ENCODE measurements at regions not wholly inside any gene's neighbourhood (a gene's known extent, or its start where the extent isn't known, plus 50 kb on each side); places are given as distances from the start of the nearest gene placed in this dataset.
"Not testable (repeated sequence)": the region's sequence is repeated elsewhere in the genome, so short reads cannot be mapped to it uniquely, and the experiment has no call there.

- peak; percentile 63 to 86 (median 86) for DNase-seq
- H3K27me3 ChIP-seq (replicated peaks in 2 of 5; ENCODE audit: control insufficient read depth in 4 of 5, insufficient read depth in 5 of 5, low read length in 4 of 5); H3K4me3 ChIP-seq (ENCODE audit: control insufficient read depth in 1 of 7, extremely low read depth in 1 of 7, insufficient read depth in 4 of 7, low read depth in 2 of 7, low read length in 6 of 7); H3K27ac ChIP-seq (ENCODE audit: insufficient read depth in 1 of 2, low read depth in 1 of 2, low read length in 2 of 2, poor library complexity in 1 of 2, severe bottlenecking in 2 of 2); H3K4me1 ChIP-seq (ENCODE audit: control extremely low read depth in 1 of 4, control insufficient read depth in 4 of 4, insufficient read depth in 4 of 4, low read length in 3 of 4); H3K36me3 ChIP-seq (ENCODE audit: control insufficient read depth in 4 of 4, insufficient read depth in 4 of 4, low read length in 3 of 4); H3K9me3 ChIP-seq (ENCODE audit: control extremely low read depth in 1 of 5, control insufficient read depth in 4 of 5, insufficient read depth in 2 of 5, low read depth in 1 of 5, low read length in 4 of 5); POLR2A ChIA-PET: not testable (repeated sequence)
- WGBS (ENCODE audit: insufficient coverage): no CpG with 5 or more reads among the region's 4 CpGs
- CTCF ChIA-PET: interaction anchor here (0.6 kb wide), 1 partner anchor 47 kb away, joined by 3 read pairs; no protein-coding TSS in a partner anchor
These were observed 109.2 kb upstream of the FBXO28 start for GRCh38 chr1:224004552-224005315.

- H3K27me3 ChIP-seq (replicated peaks in 2 of 5; ENCODE audit: control insufficient read depth in 4 of 5, insufficient read depth in 5 of 5, low read length in 4 of 5); H3K4me3 ChIP-seq (ENCODE audit: control insufficient read depth in 1 of 7, extremely low read depth in 1 of 7, insufficient read depth in 4 of 7, low read depth in 2 of 7, low read length in 6 of 7); H3K9me3 ChIP-seq (ENCODE audit: control extremely low read depth in 1 of 5, control insufficient read depth in 4 of 5, insufficient read depth in 2 of 5, low read depth in 1 of 5, low read length in 4 of 5); H3K4me1 ChIP-seq (ENCODE audit: control extremely low read depth in 1 of 4, control insufficient read depth in 4 of 4, insufficient read depth in 4 of 4, low read length in 3 of 4); H3K36me3 ChIP-seq (ENCODE audit: control insufficient read depth in 4 of 4, insufficient read depth in 4 of 4, low read length in 3 of 4); DNase-seq; POLR2A ChIA-PET; H3K27ac ChIP-seq (ENCODE audit: insufficient read depth in 1 of 2, low read depth in 1 of 2, low read length in 2 of 2, poor library complexity in 1 of 2, severe bottlenecking in 2 of 2): not testable (repeated sequence)
- no CpG with 5 or more reads among the region's 1 CpG for WGBS (ENCODE audit: insufficient coverage)
- CTCF ChIA-PET: interaction anchor here (0.6 kb wide), 1 partner anchor 47 kb away, joined by 3 read pairs; no protein-coding TSS in a partner anchor
These were observed 110.0 kb upstream of the FBXO28 start for GRCh38 chr1:224003896-224004295.

GRCh38 chr1:224001757-224002156 is 112.2 kb upstream of the FBXO28 start:
- CTCF ChIA-PET; H3K27ac ChIP-seq (ENCODE audit: insufficient read depth in 1 of 2, low read depth in 1 of 2, low read length in 2 of 2, poor library complexity in 1 of 2, severe bottlenecking in 2 of 2); DNase-seq; H3K36me3 ChIP-seq (ENCODE audit: control insufficient read depth in 4 of 4, insufficient read depth in 4 of 4, low read length in 3 of 4); H3K9me3 ChIP-seq (ENCODE audit: control extremely low read depth in 1 of 5, control insufficient read depth in 4 of 5, insufficient read depth in 2 of 5, low read depth in 1 of 5, low read length in 4 of 5); H3K27me3 ChIP-seq (replicated peaks in 2 of 5; ENCODE audit: control insufficient read depth in 4 of 5, insufficient read depth in 5 of 5, low read length in 4 of 5); H3K4me3 ChIP-seq (ENCODE audit: control insufficient read depth in 1 of 7, extremely low read depth in 1 of 7, insufficient read depth in 4 of 7, low read depth in 2 of 7, low read length in 6 of 7); H3K4me1 ChIP-seq (ENCODE audit: control extremely low read depth in 1 of 4, control insufficient read depth in 4 of 4, insufficient read depth in 4 of 4, low read length in 3 of 4); POLR2A ChIA-PET: not testable (repeated sequence)
- WGBS (ENCODE audit: insufficient coverage): no CpG with 5 or more reads among the region's 2 CpGs

GRCh38 chr1:223999761-224000160 is 114.2 kb upstream of the FBXO28 start:
- H3K9me3 ChIP-seq (ENCODE audit: control extremely low read depth in 1 of 5, control insufficient read depth in 4 of 5, insufficient read depth in 2 of 5, low read depth in 1 of 5, low read length in 4 of 5); DNase-seq; H3K4me1 ChIP-seq (ENCODE audit: control extremely low read depth in 1 of 4, control insufficient read depth in 4 of 4, insufficient read depth in 4 of 4, low read length in 3 of 4); H3K4me3 ChIP-seq (ENCODE audit: control insufficient read depth in 1 of 7, extremely low read depth in 1 of 7, insufficient read depth in 4 of 7, low read depth in 2 of 7, low read length in 6 of 7); H3K36me3 ChIP-seq (ENCODE audit: control insufficient read depth in 4 of 4, insufficient read depth in 4 of 4, low read length in 3 of 4); POLR2A ChIA-PET; CTCF ChIA-PET; H3K27ac ChIP-seq (ENCODE audit: insufficient read depth in 1 of 2, low read depth in 1 of 2, low read length in 2 of 2, poor library complexity in 1 of 2, severe bottlenecking in 2 of 2); H3K27me3 ChIP-seq (replicated peaks in 2 of 5; ENCODE audit: control insufficient read depth in 4 of 5, insufficient read depth in 5 of 5, low read length in 4 of 5): not testable (repeated sequence)
- 100% methylated on average over 2 of the region's 4 CpGs for WGBS (ENCODE audit: insufficient coverage)

- H3K27me3 ChIP-seq (replicated peaks in 2 of 5; ENCODE audit: control insufficient read depth in 4 of 5, insufficient read depth in 5 of 5, low read length in 4 of 5); H3K4me3 ChIP-seq (ENCODE audit: control insufficient read depth in 1 of 7, extremely low read depth in 1 of 7, insufficient read depth in 4 of 7, low read depth in 2 of 7, low read length in 6 of 7); H3K27ac ChIP-seq (ENCODE audit: insufficient read depth in 1 of 2, low read depth in 1 of 2, low read length in 2 of 2, poor library complexity in 1 of 2, severe bottlenecking in 2 of 2); H3K4me1 ChIP-seq (ENCODE audit: control extremely low read depth in 1 of 4, control insufficient read depth in 4 of 4, insufficient read depth in 4 of 4, low read length in 3 of 4); H3K9me3 ChIP-seq (ENCODE audit: control extremely low read depth in 1 of 5, control insufficient read depth in 4 of 5, insufficient read depth in 2 of 5, low read depth in 1 of 5, low read length in 4 of 5); CTCF ChIA-PET; H3K36me3 ChIP-seq (ENCODE audit: control insufficient read depth in 4 of 4, insufficient read depth in 4 of 4, low read length in 3 of 4); POLR2A ChIA-PET: not testable (repeated sequence)
- 60% methylated on average over 2 of the region's 4 CpGs for WGBS (ENCODE audit: insufficient coverage)
- peak in 2 of 3 donors; percentile 14 to 33 for DNase-seq
These were observed 115.0 kb upstream of the FBXO28 start for GRCh38 chr1:223998676-223999455.

GRCh38 chr1:223996376-223996775 is 117.5 kb upstream of the FBXO28 start:
- WGBS (ENCODE audit: insufficient coverage): no CpG with 5 or more reads among the region's 2 CpGs
- POLR2A ChIA-PET; H3K27ac ChIP-seq (ENCODE audit: insufficient read depth in 1 of 2, low read depth in 1 of 2, low read length in 2 of 2, poor library complexity in 1 of 2, severe bottlenecking in 2 of 2); H3K4me1 ChIP-seq (ENCODE audit: control extremely low read depth in 1 of 4, control insufficient read depth in 4 of 4, insufficient read depth in 4 of 4, low read length in 3 of 4); CTCF ChIA-PET; H3K4me3 ChIP-seq (ENCODE audit: control insufficient read depth in 1 of 7, extremely low read depth in 1 of 7, insufficient read depth in 4 of 7, low read depth in 2 of 7, low read length in 6 of 7); H3K27me3 ChIP-seq (replicated peaks in 2 of 5; ENCODE audit: control insufficient read depth in 4 of 5, insufficient read depth in 5 of 5, low read length in 4 of 5); DNase-seq; H3K9me3 ChIP-seq (ENCODE audit: control extremely low read depth in 1 of 5, control insufficient read depth in 4 of 5, insufficient read depth in 2 of 5, low read depth in 1 of 5, low read length in 4 of 5); H3K36me3 ChIP-seq (ENCODE audit: control insufficient read depth in 4 of 4, insufficient read depth in 4 of 4, low read length in 3 of 4): not testable (repeated sequence)
